ENCODE measurements at regions not wholly inside any gene's neighbourhood (a gene's known extent, or its start where the extent isn't known, plus 50 kb on each side); places are given as distances from the start of the nearest gene placed in this dataset.

- TF ChIP-seq CTCF (IDR thresholded peaks at IDR 0.05; ENCODE audit: low read length, missing control alignments), result no peak
- no peak for DNase-seq (ENCODE audit: low read depth)
- no peak overlapping the region for H3K4me3 ChIP-seq (replicated peaks; ENCODE audit: low read depth, low read length)
Observed at GRCh38 chr1:108046026-108046425, 81.0 kb upstream of the VAV3 start.

- DNase-seq (ENCODE audit: low read depth), result no peak
- TF ChIP-seq CTCF (IDR thresholded peaks at IDR 0.05; ENCODE audit: low read length, missing control alignments), result no peak
- H3K4me3 ChIP-seq (replicated peaks; ENCODE audit: low read depth, low read length), result no peak overlapping the region
Observed at GRCh38 chr1:108045460-108045859, 80.5 kb upstream of the VAV3 start.

GRCh38 chr1:108044318-108044717 is 79.3 kb upstream of the VAV3 start:
- no peak for DNase-seq (ENCODE audit: low read depth)
- no peak overlapping the region for H3K4me3 ChIP-seq (replicated peaks; ENCODE audit: low read depth, low read length)
- no peak for TF ChIP-seq CTCF (IDR thresholded peaks at IDR 0.05; ENCODE audit: low read length, missing control alignments)

GRCh38 chr1:108043707-108044106 is 78.7 kb upstream of the VAV3 start:
- no peak for TF ChIP-seq CTCF (IDR thresholded peaks at IDR 0.05; ENCODE audit: low read length, missing control alignments)
- no peak overlapping the region for H3K4me3 ChIP-seq (replicated peaks; ENCODE audit: low read depth, low read length)
- no peak for DNase-seq (ENCODE audit: low read depth)

GRCh38 chr1:108042610-108043009 is 77.6 kb upstream of the VAV3 start:
- TF ChIP-seq CTCF (IDR thresholded peaks at IDR 0.05; ENCODE audit: low read length, missing control alignments), result no peak
- DNase-seq (ENCODE audit: low read depth), result no peak
- H3K4me3 ChIP-seq (replicated peaks; ENCODE audit: low read depth, low read length), result no peak overlapping the region

- DNase-seq (ENCODE audit: low read depth), result no peak
- H3K4me3 ChIP-seq (replicated peaks; ENCODE audit: low read depth, low read length), result no peak overlapping the region
- TF ChIP-seq CTCF (IDR thresholded peaks at IDR 0.05; ENCODE audit: low read length, missing control alignments), result no peak
Observed at GRCh38 chr1:108041360-108042142, 76.6 kb upstream of the VAV3 start.

GRCh38 chr1:108038653-108039236 is 73.8 kb upstream of the VAV3 start:
- TF ChIP-seq CTCF (IDR thresholded peaks at IDR 0.05; ENCODE audit: low read length, missing control alignments), result no peak
- no peak for DNase-seq (ENCODE audit: low read depth)
- H3K4me3 ChIP-seq (replicated peaks; ENCODE audit: low read depth, low read length), result no peak overlapping the region
